ENCODE measurements at regions not wholly inside any gene's neighbourhood (a gene's known extent, or its start where the extent isn't known, plus 50 kb on each side); places are given as distances from the start of the nearest gene placed in this dataset.

DNA sequence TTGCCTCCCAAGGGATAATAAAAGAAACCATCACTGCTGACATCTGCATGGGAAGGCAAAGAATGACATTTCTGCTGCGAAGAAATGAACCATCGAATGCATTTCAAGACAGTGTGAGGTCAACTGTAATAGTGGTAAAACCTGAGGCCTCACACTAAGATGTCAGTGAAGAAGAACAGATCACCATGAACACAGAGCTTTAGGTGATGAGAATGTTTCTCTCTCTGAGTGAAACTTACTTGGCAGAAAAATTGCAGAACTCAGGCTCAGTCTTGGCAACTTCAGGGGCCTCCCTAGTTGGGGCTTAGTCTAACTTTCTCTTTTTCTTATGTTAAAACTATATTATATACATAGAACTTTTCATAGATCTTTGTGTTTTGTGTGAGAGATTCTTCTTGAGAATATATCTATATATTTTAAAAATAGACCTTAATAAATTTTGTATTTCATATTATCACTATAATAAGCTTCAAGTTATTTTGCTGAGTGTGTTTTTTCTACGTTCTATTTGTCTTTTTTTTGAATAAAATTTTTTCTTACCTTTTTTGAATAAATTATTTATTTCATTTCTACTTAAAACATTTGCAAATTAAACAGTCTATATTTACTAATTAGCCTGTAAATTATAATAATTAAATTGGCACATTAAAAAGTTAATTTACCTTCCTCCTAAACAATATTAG is 427.5 kb upstream of the TRIB2 start:
- POLR2A ChIA-PET = no interaction called here
- Mint-ChIP-seq H3K9me3 (no peaks in the 10 kb centered on the region), H3K27me3 (peaks cover 2% of the 10 kb centered on the region), H3K36me3 (ENCODE audit: low read depth) (peaks cover 3% of the 10 kb centered on the region), H3K27ac (no peak overlapping the region), H3K4me1 (ENCODE audit: low read depth) (peaks cover 32% of the 10 kb centered on the region), H3K4me3 (no peak overlapping the region)
- TF ChIP-seq, protein P1, sequence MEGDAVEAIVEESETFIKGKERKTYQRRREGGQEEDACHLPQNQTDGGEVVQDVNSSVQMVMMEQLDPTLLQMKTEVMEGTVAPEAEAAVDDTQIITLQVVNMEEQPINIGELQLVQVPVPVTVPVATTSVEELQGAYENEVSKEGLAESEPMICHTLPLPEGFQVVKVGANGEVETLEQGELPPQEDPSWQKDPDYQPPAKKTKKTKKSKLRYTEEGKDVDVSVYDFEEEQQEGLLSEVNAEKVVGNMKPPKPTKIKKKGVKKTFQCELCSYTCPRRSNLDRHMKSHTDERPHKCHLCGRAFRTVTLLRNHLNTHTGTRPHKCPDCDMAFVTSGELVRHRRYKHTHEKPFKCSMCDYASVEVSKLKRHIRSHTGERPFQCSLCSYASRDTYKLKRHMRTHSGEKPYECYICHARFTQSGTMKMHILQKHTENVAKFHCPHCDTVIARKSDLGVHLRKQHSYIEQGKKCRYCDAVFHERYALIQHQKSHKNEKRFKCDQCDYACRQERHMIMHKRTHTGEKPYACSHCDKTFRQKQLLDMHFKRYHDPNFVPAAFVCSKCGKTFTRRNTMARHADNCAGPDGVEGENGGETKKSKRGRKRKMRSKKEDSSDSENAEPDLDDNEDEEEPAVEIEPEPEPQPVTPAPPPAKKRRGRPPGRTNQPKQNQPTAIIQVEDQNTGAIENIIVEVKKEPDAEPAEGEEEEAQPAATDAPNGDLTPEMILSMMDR (IDR thresholded peaks at IDR 0.05) = no peak
- CTCF ChIA-PET = no interaction called here
- intact Hi-C loops (cut with micrococcal nuclease) = no loop called here
- DNase-seq = no peak
- no peak for ATAC-seq

DNA sequence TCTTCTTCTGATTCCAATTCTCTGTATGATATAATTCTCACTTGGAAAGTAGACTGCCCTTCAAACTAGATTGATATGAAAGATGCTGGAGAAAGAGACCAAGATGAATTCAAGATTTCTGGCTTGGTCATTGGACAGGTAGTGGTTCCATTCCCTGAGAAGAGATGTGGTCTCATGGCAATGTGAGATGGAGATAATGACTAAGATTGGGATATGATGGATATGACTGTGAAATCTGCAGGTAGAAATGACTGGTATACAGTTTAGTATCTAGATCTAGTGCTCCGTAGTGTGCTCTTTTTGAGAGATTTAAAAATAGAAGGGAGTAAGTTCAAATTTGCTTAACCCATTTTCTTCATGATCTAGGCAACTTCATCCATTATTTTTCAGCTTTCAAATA is 425.4 kb upstream of the TRIB2 start:
- Mint-ChIP-seq H3K9me3 (no peaks in the 10 kb centered on the region), H3K27ac (no peak overlapping the region), H3K36me3 (ENCODE audit: low read depth) (peaks cover 3% of the 10 kb centered on the region), H3K27me3 (peaks cover 2% of the 10 kb centered on the region), H3K4me1 (ENCODE audit: low read depth) (peaks cover 44% of the 10 kb centered on the region), H3K4me3 (no peak overlapping the region)
- ChIA-PET POLR2A (no interaction called here), CTCF (interaction anchor here (1.0 kb wide), 1 partner anchor 14 kb away, joined by 3 read pairs; no protein-coding TSS in a partner anchor)
- no peak for ATAC-seq
- intact Hi-C loops (cut with micrococcal nuclease) = loop anchor here (5.0 kb wide), 2 partner anchors 211 to 426 kb away; partner anchors contain the start of gene TRIB2
- TF ChIP-seq, protein P1 (IDR thresholded peaks at IDR 0.05) = no peak
- DNase-seq = no peak

DNA sequence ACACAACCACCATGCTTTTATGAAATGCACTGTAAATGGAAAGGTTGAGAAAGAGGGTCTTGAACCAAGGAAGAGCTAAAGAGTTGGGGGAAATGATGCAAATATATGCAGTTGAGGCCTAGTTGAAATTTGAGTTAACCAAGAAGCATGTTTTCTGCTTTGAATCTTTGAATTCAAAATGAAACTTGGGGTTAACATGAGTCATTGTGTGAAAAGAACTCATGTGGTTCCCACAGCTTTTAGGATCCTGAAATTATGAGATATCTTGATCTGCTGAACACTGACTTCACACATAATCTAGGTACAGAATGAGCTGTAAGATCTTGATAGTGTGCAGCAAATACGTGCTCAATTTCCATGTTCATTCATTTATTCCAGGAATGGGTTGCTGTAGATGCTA is 422.9 kb upstream of the TRIB2 start:
- DNase-seq (peak; percentile 15), ATAC-seq (peak; percentile 93)
- H3K27me3 Mint-ChIP-seq = peaks cover 2% of the 10 kb centered on the region
- no peaks in the 10 kb centered on the region for H3K9me3 Mint-ChIP-seq
- POLR2A ChIA-PET = interaction anchor here (1.0 kb wide), 1 partner anchor 262 kb away, joined by 3 read pairs; no protein-coding TSS in a partner anchor
- no peak overlapping the region for H3K4me3 Mint-ChIP-seq
- H3K27ac Mint-ChIP-seq = peak overlapping the region; percentile 53
- TF ChIP-seq, protein P1 (IDR thresholded peaks at IDR 0.05) = no peak
- peaks cover 41% of the 10 kb centered on the region for H3K4me1 Mint-ChIP-seq (ENCODE audit: low read depth)
- intact Hi-C loops (cut with micrococcal nuclease) = loop anchor here (1.0 to 5.0 kb wide), 3 partner anchors 208 to 464 kb away; partner anchors contain the start of gene TRIB2
- CTCF ChIA-PET = interaction anchor here (1.1 to 1.5 kb wide), 2 partner anchors 33 to 287 kb away, joined by 3 to 6 read pairs; no protein-coding TSS in a partner anchor
- H3K36me3 Mint-ChIP-seq (ENCODE audit: low read depth) = peaks cover 3% of the 10 kb centered on the region

DNA sequence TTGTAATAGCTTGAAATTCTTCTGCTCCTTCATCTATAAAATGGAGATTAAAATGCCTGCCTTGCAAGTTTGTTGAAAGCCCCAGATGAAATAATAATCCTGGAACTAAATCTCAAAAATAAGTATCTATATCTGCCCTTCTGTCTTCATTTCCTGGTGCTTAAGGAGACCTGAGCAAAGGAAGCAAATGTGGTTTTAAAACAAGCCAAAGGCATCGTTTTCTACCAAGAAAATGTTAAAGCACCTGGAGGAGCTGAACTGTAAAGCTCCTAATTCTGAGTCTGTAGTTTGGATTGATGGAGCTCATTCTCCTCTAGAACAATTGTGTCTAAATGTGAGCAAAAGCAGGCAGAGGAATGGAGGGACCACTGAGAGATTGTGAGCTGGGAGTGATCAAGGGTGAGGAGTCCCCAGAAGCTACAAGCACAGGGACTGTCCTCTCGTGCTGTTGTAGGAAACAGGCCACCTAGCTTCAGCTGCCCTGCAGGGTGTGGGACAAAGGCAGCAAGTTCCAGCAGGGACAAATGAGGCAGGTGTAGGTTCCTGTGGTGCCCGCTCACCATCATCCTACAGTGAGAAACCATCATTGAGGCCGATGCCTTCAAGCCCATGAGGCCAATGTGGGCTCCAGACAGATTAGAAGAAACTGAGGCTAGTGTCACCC is 420.7 kb upstream of the TRIB2 start:
- Mint-ChIP-seq H3K4me3 (no peak overlapping the region), H3K27ac (no peak overlapping the region)
- CTCF ChIA-PET = interaction anchor here (1.1 to 1.4 kb wide), 2 partner anchors 9 kb away, joined by 3 to 6 read pairs; no protein-coding TSS in a partner anchor

More for the DNA sequence above, 420.7 kb upstream of the TRIB2 start:
- ATAC-seq (no peak), DNase-seq (no peak)
- Mint-ChIP-seq H3K36me3 (ENCODE audit: low read depth) (peaks cover 3% of the 10 kb centered on the region), H3K27me3 (peaks cover 2% of the 10 kb centered on the region), H3K9me3 (no peaks in the 10 kb centered on the region), H3K4me1 (ENCODE audit: low read depth) (peaks cover 42% of the 10 kb centered on the region)
- TF ChIP-seq, protein P1 (IDR thresholded peaks at IDR 0.05) = no peak
- POLR2A ChIA-PET = no interaction called here
- intact Hi-C loops (cut with micrococcal nuclease) = no loop called here

Data from activated CD8-positive, alpha-beta T cell treated with anti-CD3 and anti-CD28 coated beads for 36 hours (primary cell).